Endothelial cell of umbilical vein (primary cell): ENCODE measurements at regions not wholly inside any gene's neighbourhood (a gene's known extent, or its start where the extent isn't known, plus 50 kb on each side); places are given as distances from the start of the nearest gene placed in this dataset.

Source experiments
- BruUV-seq: library from RNA; stranded (reverse); fragments of 400-500 nt; replicated peaks from 2 replicates; lab custom pipeline; 2021; lab: Mats Ljungman, UMichigan
- CTCF ChIA-PET: fragments of 300-600, 350-600 bp; sonication (Branson Sonifier 250); formaldehyde crosslinking; loops from one replicate; lab custom pipeline; 2021; ENCODE audit warnings: antibody characterized with exemption, inconsistent platforms; lab: Charles Lee
- POLR2A ChIA-PET: fragments of 300-600, 350-600 bp; sonication (Branson Sonifier 250); formaldehyde crosslinking; loops from one replicate; lab custom pipeline; 2021; ENCODE audit warnings: antibody characterized with exemption, inconsistent platforms; lab: Charles Lee
- DNase-seq: peaks from one replicate; pipeline ENCODE4 v3.0.0-alpha.2; 2011; ENCODE audit warnings: low read depth, low spot score
- FAIRE-seq: peaks from 2 replicates; lab custom pipeline; 2011; peaks lifted over from hg19 to GRCh38; lab: Jason Lieb, UNC
- H2AFZ ChIP-seq: 2 replicates; pipeline ENCODE4 v1.6.0; 2012; ENCODE audit warnings: low read depth, low read length, control low read depth, inconsistent platforms
- H3K27ac ChIP-seq: 2 replicates; pipeline ENCODE4 v1.5.1; 2011; ENCODE audit warnings: low read depth, mild to moderate bottlenecking, control low read depth, low read length, moderate library complexity; ENCODE audit not compliant: insufficient read depth
- H3K27me3 ChIP-seq, 2 experiments: 2 replicates each; pipeline versions ENCODE4 v1.6.0 to v1.6.1; 2011; ENCODE audit warnings: low read length in 2 of 2, mixed read lengths in 1 of 2; ENCODE audit not compliant: control insufficient read depth in 2 of 2, insufficient read depth in 2 of 2
- H3K36me3 ChIP-seq, 2 experiments: 2 replicates in 1 of 2; 3 replicates in 1 of 2; pipeline ENCODE4 v1.5.1; 2011; ENCODE audit warnings: low read length in 2 of 2, mild to moderate bottlenecking in 1 of 2, moderate library complexity in 1 of 2; ENCODE audit not compliant: control insufficient read depth in 2 of 2, insufficient read depth in 2 of 2; ENCODE audit errors: extremely low read depth in 1 of 2
- H3K4me1 ChIP-seq: 3 replicates; pipeline ENCODE4 v1.5.1; 2011; ENCODE audit warnings: mild to moderate bottlenecking, low read length; ENCODE audit not compliant: control insufficient read depth, insufficient read depth; ENCODE audit errors: extremely low read depth
- H3K4me2 ChIP-seq: 2 replicates; pipeline ENCODE4 v1.6.1; 2011; ENCODE audit warnings: low read length, control low read depth, mixed read lengths; ENCODE audit not compliant: insufficient read depth
- H3K4me3 ChIP-seq, 3 experiments: fragments of 200-600 bp in 1 of 3; sonication (generic), shearing (Covaris generic) in 1 of 3; replicated peaks in 1 of 3; 2 replicates each; pipeline ENCODE4 v1.5.1; 2011 to 2016; ENCODE audit warnings: control low read depth in 3 of 3, low read length in 3 of 3, mild to moderate bottlenecking in 2 of 3, inconsistent platforms in 1 of 3, low read depth in 1 of 3, moderate library complexity in 1 of 3; ENCODE audit not compliant: insufficient read depth in 1 of 3
- H3K79me2 ChIP-seq: 2 replicates; pipeline ENCODE4 v1.6.0; 2012; ENCODE audit warnings: low read length, inconsistent platforms; ENCODE audit not compliant: control insufficient read depth, insufficient read depth
- H3K9ac ChIP-seq: replicated peaks from 2 replicates; pipeline ENCODE3; 2011; ENCODE audit warnings: low read length, control low read depth; ENCODE audit not compliant: insufficient read depth; ENCODE audit errors: extremely low read depth
- H3K9me1 ChIP-seq: replicated peaks from 3 replicates; pipeline ENCODE4 v1.6.0; 2011; ENCODE audit warnings: mild to moderate bottlenecking, low read length; ENCODE audit not compliant: control insufficient read depth, insufficient read depth; ENCODE audit errors: extremely low read depth
- H3K9me3 ChIP-seq: replicated peaks from 2 replicates; pipeline ENCODE4 v1.5.1; 2012; ENCODE audit warnings: low read length, inconsistent platforms; ENCODE audit not compliant: control insufficient read depth, insufficient read depth
- H4K20me1 ChIP-seq: replicated peaks from 2 replicates; pipeline ENCODE3; 2011; ENCODE audit warnings: mild to moderate bottlenecking, low read length; ENCODE audit not compliant: control insufficient read depth, insufficient read depth; ENCODE audit errors: extremely low read depth
- EZH2 ChIP-seq: IDR thresholded peaks from 2 replicates; pipeline ENCODE4 v1.6.1; 2012; ENCODE audit warnings: borderline replicate concordance, low read depth, mild to moderate bottlenecking, moderate library complexity, low read length, inconsistent platforms; ENCODE audit not compliant: severe bottlenecking
- FOS ChIP-seq: IDR thresholded peaks from 2 replicates; pipeline ENCODE4 v1.6.1; 2011; ENCODE audit warnings: mild to moderate bottlenecking, low read length, moderate library complexity, borderline replicate concordance; ENCODE audit not compliant: insufficient read depth
- GATA2 ChIP-seq: IDR thresholded peaks from 2 replicates; pipeline ENCODE4 v1.7.0; 2011; ENCODE audit warnings: low read depth, mild to moderate bottlenecking, moderate library complexity, mixed read lengths, low read length; ENCODE audit not compliant: insufficient read length, insufficient read depth
- JUN ChIP-seq: IDR thresholded peaks from 2 replicates; pipeline ENCODE4 v1.6.1; 2011; ENCODE audit warnings: borderline replicate concordance, low read depth; ENCODE audit not compliant: insufficient read length, insufficient read depth
- MYC ChIP-seq: IDR thresholded peaks from one replicate; pipeline ENCODE4 v1.6.1; 2011; ENCODE audit warnings: mild to moderate bottlenecking, low read depth, low read length
- POLR2A ChIP-seq: IDR thresholded peaks from 2 replicates; pipeline ENCODE4 v1.6.1; 2012; ENCODE audit warnings: low read depth, mild to moderate bottlenecking, control low read depth, low read length
- POLR2AphosphoS5 ChIP-seq: IDR thresholded peaks from 2 replicates; pipeline ENCODE4 v1.6.1; 2012; ENCODE audit warnings: low read depth, mild to moderate bottlenecking, control low read depth, low read length, moderate library complexity; ENCODE audit not compliant: insufficient read depth
- dilution Hi-C: fragments of 300-500 bp; cut with MboI; formaldehyde crosslinking; loops from one replicate; pipeline ENCODE4 v1.15.0; 2019; ENCODE audit warnings: low sequenced_read_pairs; ENCODE audit not compliant: extremely low pct_ligation_motif_present
- intact Hi-C: fragments of 100-400 bp; cut with micrococcal nuclease; formaldehyde crosslinking; loops from one replicate; pipeline ENCODE4 v1.10.0; 2022
- TF ChIP-seq, protein P1 (sequence below), 2 donors: IDR thresholded peaks; 1 replicate in 1 of 2; 2 replicates in 1 of 2; pipeline ENCODE4 v1.5.1; 2011; ENCODE audit warnings: low read length in 2 of 2, mild to moderate bottlenecking in 2 of 2, moderate library complexity in 2 of 2, control low read depth in 1 of 2, inconsistent platforms in 1 of 2, low read depth in 1 of 2; ENCODE audit not compliant: insufficient read depth in 1 of 2; ENCODE audit errors: extremely low read depth in 1 of 2
- TF ChIP-seq, protein P2 (sequence below): IDR thresholded peaks from 2 replicates; pipeline ENCODE4 v1.6.1; 2011; ENCODE audit not compliant: insufficient read depth, insufficient read length

DNA sequence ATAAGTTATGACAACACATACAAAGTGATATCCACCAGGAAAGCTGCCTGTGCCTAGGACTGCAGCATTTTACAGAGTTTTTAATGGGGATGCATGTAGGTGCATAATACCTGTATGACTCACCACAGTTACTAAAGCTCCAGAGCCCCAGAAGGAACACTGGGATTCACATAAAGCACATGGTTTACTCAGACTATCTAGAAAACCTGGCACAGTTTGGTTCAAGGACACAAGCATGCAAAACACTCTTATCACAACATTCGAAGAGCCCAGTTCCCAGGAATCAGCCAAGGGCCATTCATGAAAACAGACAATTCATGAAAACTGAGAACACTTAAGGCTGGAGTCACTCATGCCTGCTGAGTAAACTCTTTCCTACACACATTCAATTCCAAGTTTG, 261.0 kb downstream of the PYDC2 start:
- CTCF ChIA-PET, result no interaction called here
- TF ChIP-seq MYC (no peak), JUN (no peak), GATA2 (no peak), POLR2A (no peak), FOS (no peak), POLR2AphosphoS5 (no peak), EZH2 (no peak)
- TF ChIP-seq, protein P1, sequence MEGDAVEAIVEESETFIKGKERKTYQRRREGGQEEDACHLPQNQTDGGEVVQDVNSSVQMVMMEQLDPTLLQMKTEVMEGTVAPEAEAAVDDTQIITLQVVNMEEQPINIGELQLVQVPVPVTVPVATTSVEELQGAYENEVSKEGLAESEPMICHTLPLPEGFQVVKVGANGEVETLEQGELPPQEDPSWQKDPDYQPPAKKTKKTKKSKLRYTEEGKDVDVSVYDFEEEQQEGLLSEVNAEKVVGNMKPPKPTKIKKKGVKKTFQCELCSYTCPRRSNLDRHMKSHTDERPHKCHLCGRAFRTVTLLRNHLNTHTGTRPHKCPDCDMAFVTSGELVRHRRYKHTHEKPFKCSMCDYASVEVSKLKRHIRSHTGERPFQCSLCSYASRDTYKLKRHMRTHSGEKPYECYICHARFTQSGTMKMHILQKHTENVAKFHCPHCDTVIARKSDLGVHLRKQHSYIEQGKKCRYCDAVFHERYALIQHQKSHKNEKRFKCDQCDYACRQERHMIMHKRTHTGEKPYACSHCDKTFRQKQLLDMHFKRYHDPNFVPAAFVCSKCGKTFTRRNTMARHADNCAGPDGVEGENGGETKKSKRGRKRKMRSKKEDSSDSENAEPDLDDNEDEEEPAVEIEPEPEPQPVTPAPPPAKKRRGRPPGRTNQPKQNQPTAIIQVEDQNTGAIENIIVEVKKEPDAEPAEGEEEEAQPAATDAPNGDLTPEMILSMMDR (IDR thresholded peaks at IDR 0.05; ENCODE audit: extremely low read depth in 1 of 2, insufficient read depth in 1 of 2, low read depth in 1 of 2, low read length in 2 of 2), result no peak
- TF ChIP-seq, protein P2, sequence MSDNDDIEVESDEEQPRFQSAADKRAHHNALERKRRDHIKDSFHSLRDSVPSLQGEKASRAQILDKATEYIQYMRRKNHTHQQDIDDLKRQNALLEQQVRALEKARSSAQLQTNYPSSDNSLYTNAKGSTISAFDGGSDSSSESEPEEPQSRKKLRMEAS, result no peak
- Histone ChIP-seq H3K9me3 (no peaks in the 10 kb centered on the region), H3K27ac (no peak overlapping the region), H3K79me2 (no peaks in the 10 kb centered on the region), H4K20me1 (no peaks in the 10 kb centered on the region), H2AFZ (no peak overlapping the region), H3K9ac (no peak overlapping the region), H3K36me3 (no peaks in the 10 kb centered on the region), H3K4me1 (peaks cover 5% of the 10 kb centered on the region), H3K27me3 (no peaks in the 10 kb centered on the region), H3K4me3 (no peak overlapping the region), H3K4me2 (no peak overlapping the region), H3K9me1 (no peaks in the 10 kb centered on the region)
- FAIRE-seq (no peak), DNase-seq (peak; percentile 20)
- intact Hi-C loops (no loop called here), dilution Hi-C loops (no loop called here)
- no TSS peak for BruUV-seq
- POLR2A ChIA-PET, result no interaction called here
